ENCODE measurements at regions not wholly inside any gene's neighbourhood (a gene's known extent, or its start where the extent isn't known, plus 50 kb on each side); places are given as distances from the start of the nearest gene placed in this dataset.

GRCh38 chr2:160837416-160837815, 322.8 kb upstream of the TANK start:
- no peak for DNase-seq
- H3K27ac Mint-ChIP-seq = no peak overlapping the region
- Histone ChIP-seq H3K9ac (ENCODE audit: insufficient read depth, low read length, poor library complexity, severe bottlenecking) (no peak overlapping the region), H3K4me3 (replicated peaks in 1 of 3; ENCODE audit: low read depth in 2 of 3, low read length in 3 of 3) (no peak overlapping the region), H3K27me3 (ENCODE audit: control insufficient read depth in 2 of 2, insufficient read depth in 2 of 2, low read length in 2 of 2) (no peaks in the 10 kb centered on the region), H3K79me2 (ENCODE audit: insufficient read depth, low read length) (no peaks in the 10 kb centered on the region), H4K20me1 (ENCODE audit: insufficient read depth, low read length) (no peaks in the 10 kb centered on the region), H2AFZ (ENCODE audit: insufficient read depth, low read depth, low read length, poor library complexity, severe bottlenecking) (no peak overlapping the region), H3K9me3 (replicated peaks in 1 of 2; ENCODE audit: control insufficient read depth in 1 of 2, insufficient read depth in 1 of 2, low read length in 2 of 2) (peaks cover 0 to 3% of the 10 kb centered on the region in 2 donors), H3K27ac (ENCODE audit: low read depth in 1 of 2, low read length in 2 of 2) (no peak overlapping the region), H3K36me3 (replicated peaks in 1 of 2; ENCODE audit: control insufficient read depth in 1 of 2, insufficient read depth in 2 of 2, low read length in 2 of 2) (no peaks in the 10 kb centered on the region), H3K4me1 (ENCODE audit: control insufficient read depth in 1 of 2, insufficient read depth in 2 of 2, low read length in 2 of 2) (no peaks in the 10 kb centered on the region), H3K4me2 (replicated peaks; ENCODE audit: extremely low read depth, low read length, poor library complexity, severe bottlenecking) (no peak overlapping the region)
- intact Hi-C loops (cut with micrococcal nuclease) = no loop called here
- peaks cover 0 to 6% (median 2%) of the 10 kb centered on the region in 7 donors for H3K9me3 Mint-ChIP-seq
- no peak overlapping the region for H3K4me3 Mint-ChIP-seq
- no peaks in the 10 kb centered on the region for H3K4me1 Mint-ChIP-seq
- TF ChIP-seq CTCF (IDR thresholded peaks at IDR 0.05) = no peak
- H3K27me3 Mint-ChIP-seq (ENCODE audit: low read depth in 3 of 3) = peaks cover 0 to 1% (median under 1%) of the 10 kb centered on the region in 3 donors
- H3K36me3 Mint-ChIP-seq = no peaks in the 10 kb centered on the region

GRCh38 chr2:160838147-160838546, 322.1 kb upstream of the TANK start:
- Histone ChIP-seq H3K4me3 (replicated peaks in 1 of 3; ENCODE audit: low read depth in 2 of 3, low read length in 3 of 3) (no peak overlapping the region), H3K9me3 (replicated peaks in 1 of 2; ENCODE audit: control insufficient read depth in 1 of 2, insufficient read depth in 1 of 2, low read length in 2 of 2) (peaks cover 2 to 10% of the 10 kb centered on the region in 2 donors), H3K9ac (ENCODE audit: insufficient read depth, low read length, poor library complexity, severe bottlenecking) (no peak overlapping the region), H3K4me1 (ENCODE audit: control insufficient read depth in 1 of 2, insufficient read depth in 2 of 2, low read length in 2 of 2) (no peaks in the 10 kb centered on the region), H3K36me3 (replicated peaks in 1 of 2; ENCODE audit: control insufficient read depth in 1 of 2, insufficient read depth in 2 of 2, low read length in 2 of 2) (no peaks in the 10 kb centered on the region), H3K79me2 (ENCODE audit: insufficient read depth, low read length) (no peaks in the 10 kb centered on the region), H4K20me1 (ENCODE audit: insufficient read depth, low read length) (no peaks in the 10 kb centered on the region), H2AFZ (ENCODE audit: insufficient read depth, low read depth, low read length, poor library complexity, severe bottlenecking) (no peak overlapping the region), H3K4me2 (replicated peaks; ENCODE audit: extremely low read depth, low read length, poor library complexity, severe bottlenecking) (no peak overlapping the region), H3K27ac (ENCODE audit: low read depth in 1 of 2, low read length in 2 of 2) (no peak overlapping the region), H3K27me3 (ENCODE audit: control insufficient read depth in 2 of 2, insufficient read depth in 2 of 2, low read length in 2 of 2) (no peaks in the 10 kb centered on the region)
- Mint-ChIP-seq H3K27ac (no peak overlapping the region), H3K4me3 (no peak overlapping the region), H3K9me3 (peaks cover 2 to 10% (median 6%) of the 10 kb centered on the region in 7 donors), H3K27me3 (ENCODE audit: low read depth in 3 of 3) (peaks cover 0 to 2% (median 1%) of the 10 kb centered on the region in 3 donors), H3K4me1 (no peaks in the 10 kb centered on the region), H3K36me3 (no peaks in the 10 kb centered on the region)
- intact Hi-C loops (cut with micrococcal nuclease) = no loop called here
- WGBS (ENCODE audit: insufficient coverage) = no CpG with 5 or more reads among the region's 1 CpG
- no peak for TF ChIP-seq CTCF (IDR thresholded peaks at IDR 0.05)
- DNase-seq = no peak

All from CD14-positive monocyte (primary cell).